ENCODE measurements at regions not wholly inside any gene's neighbourhood (a gene's known extent, or its start where the extent isn't known, plus 50 kb on each side); places are given as distances from the start of the nearest gene placed in this dataset.
A peak's percentile ranks its signal among the peaks of the same experiment; 100 is the strongest.
"Not testable (repeated sequence)": the region's sequence is repeated elsewhere in the genome, so short reads cannot be mapped to it uniquely, and the experiment has no call there.

- no peak for DNase-seq (ENCODE audit: insufficient read length, low spot score)
- FAIRE-seq = no peak
Observed at GRCh38 chr7:82625377-82625776, 181.8 kb upstream of the CACNA2D1 start.

- FAIRE-seq = no peak
- DNase-seq (ENCODE audit: insufficient read length, low spot score) = no peak
Observed at GRCh38 chr7:82624965-82625364, 181.4 kb upstream of the CACNA2D1 start.

GRCh38 chr7:82624337-82624736 is 180.8 kb upstream of the CACNA2D1 start:
- DNase-seq (ENCODE audit: insufficient read length, low spot score) (peak; percentile 4), FAIRE-seq (no peak)

- no peak for DNase-seq (ENCODE audit: insufficient read length, low spot score)
- FAIRE-seq = no peak
Observed at GRCh38 chr7:82623812-82624211, 180.2 kb upstream of the CACNA2D1 start.

- DNase-seq (ENCODE audit: insufficient read length, low spot score) (no peak), FAIRE-seq (no peak)
Observed at GRCh38 chr7:82617156-82617555, 173.6 kb upstream of the CACNA2D1 start.

- FAIRE-seq (no peak), DNase-seq (ENCODE audit: insufficient read length, low spot score) (no peak)
Observed at GRCh38 chr7:82616059-82616728, 172.6 kb upstream of the CACNA2D1 start.

GRCh38 chr7:82615527-82615926 is 171.9 kb upstream of the CACNA2D1 start:
- FAIRE-seq = no peak
- DNase-seq (ENCODE audit: insufficient read length, low spot score) = no peak

GRCh38 chr7:82609746-82610145 is 166.2 kb upstream of the CACNA2D1 start:
- DNase-seq (ENCODE audit: insufficient read length, low spot score) (no peak), FAIRE-seq (no peak)

- DNase-seq (ENCODE audit: insufficient read length, low spot score) = peak; percentile 14
- no peak for FAIRE-seq
Observed at GRCh38 chr7:82605247-82605864, 161.8 kb upstream of the CACNA2D1 start.

- DNase-seq (ENCODE audit: insufficient read length, low spot score) (no peak), FAIRE-seq (no peak)
Observed at GRCh38 chr7:82602066-82602465, 158.5 kb upstream of the CACNA2D1 start.

GRCh38 chr7:82600531-82600930 is 157.0 kb upstream of the CACNA2D1 start:
- no peak for DNase-seq (ENCODE audit: insufficient read length, low spot score)
- FAIRE-seq = no peak

GRCh38 chr7:82599895-82600294 is 156.3 kb upstream of the CACNA2D1 start:
- no peak for FAIRE-seq
- no peak for DNase-seq (ENCODE audit: insufficient read length, low spot score)

GRCh38 chr7:82598958-82599357 is 155.4 kb upstream of the CACNA2D1 start:
- FAIRE-seq (no peak), DNase-seq (ENCODE audit: insufficient read length, low spot score) (no peak)

GRCh38 chr7:82595795-82596194 is 152.2 kb upstream of the CACNA2D1 start:
- not testable (repeated sequence) for DNase-seq (ENCODE audit: insufficient read length, low spot score); FAIRE-seq

- no peak for FAIRE-seq
- no peak for DNase-seq (ENCODE audit: insufficient read length, low spot score)
Observed at GRCh38 chr7:82595176-82595575, 151.6 kb upstream of the CACNA2D1 start.

- DNase-seq (ENCODE audit: insufficient read length, low spot score) (no peak), FAIRE-seq (no peak)
Observed at GRCh38 chr7:82594665-82595064, 151.1 kb upstream of the CACNA2D1 start.

- FAIRE-seq = no peak
- no peak for DNase-seq (ENCODE audit: insufficient read length, low spot score)
Observed at GRCh38 chr7:82593780-82594179, 150.2 kb upstream of the CACNA2D1 start.

- no peak for DNase-seq (ENCODE audit: insufficient read length, low spot score)
- no peak for FAIRE-seq
Observed at GRCh38 chr7:82592416-82592815, 148.8 kb upstream of the CACNA2D1 start.

GRCh38 chr7:82579047-82579446 is 135.5 kb upstream of the CACNA2D1 start:
- DNase-seq (ENCODE audit: insufficient read length, low spot score) = no peak
- no peak for FAIRE-seq

- no peak for DNase-seq (ENCODE audit: insufficient read length, low spot score)
- FAIRE-seq = no peak
Observed at GRCh38 chr7:82578430-82578829, 134.9 kb upstream of the CACNA2D1 start.

- DNase-seq (ENCODE audit: insufficient read length, low spot score) (peak; percentile 52), FAIRE-seq (no peak)
Observed at GRCh38 chr7:82572195-82572880, 128.8 kb upstream of the CACNA2D1 start.

GRCh38 chr7:82571047-82571446 is 127.5 kb upstream of the CACNA2D1 start:
- FAIRE-seq; DNase-seq (ENCODE audit: insufficient read length, low spot score): not testable (repeated sequence)

All from HTR-8/SVneo (cell line).